GM19324 (cell line): ENCODE measurements at regions not wholly inside any gene's neighbourhood (a gene's known extent, or its start where the extent isn't known, plus 50 kb on each side); places are given as distances from the start of the nearest gene placed in this dataset.
"Not testable (repeated sequence)": the region's sequence is repeated elsewhere in the genome, so short reads cannot be mapped to it uniquely, and the experiment has no call there.

Source experiments
- ATAC-seq: cut with Tn5 transposase; IDR thresholded peaks from one replicate; pipeline ENCODE4 v1.9.1; 2021; ENCODE audit warnings: mild to moderate bottlenecking, moderate library complexity; ENCODE audit not compliant: unreplicated experiment, low FRiP score

DNA sequence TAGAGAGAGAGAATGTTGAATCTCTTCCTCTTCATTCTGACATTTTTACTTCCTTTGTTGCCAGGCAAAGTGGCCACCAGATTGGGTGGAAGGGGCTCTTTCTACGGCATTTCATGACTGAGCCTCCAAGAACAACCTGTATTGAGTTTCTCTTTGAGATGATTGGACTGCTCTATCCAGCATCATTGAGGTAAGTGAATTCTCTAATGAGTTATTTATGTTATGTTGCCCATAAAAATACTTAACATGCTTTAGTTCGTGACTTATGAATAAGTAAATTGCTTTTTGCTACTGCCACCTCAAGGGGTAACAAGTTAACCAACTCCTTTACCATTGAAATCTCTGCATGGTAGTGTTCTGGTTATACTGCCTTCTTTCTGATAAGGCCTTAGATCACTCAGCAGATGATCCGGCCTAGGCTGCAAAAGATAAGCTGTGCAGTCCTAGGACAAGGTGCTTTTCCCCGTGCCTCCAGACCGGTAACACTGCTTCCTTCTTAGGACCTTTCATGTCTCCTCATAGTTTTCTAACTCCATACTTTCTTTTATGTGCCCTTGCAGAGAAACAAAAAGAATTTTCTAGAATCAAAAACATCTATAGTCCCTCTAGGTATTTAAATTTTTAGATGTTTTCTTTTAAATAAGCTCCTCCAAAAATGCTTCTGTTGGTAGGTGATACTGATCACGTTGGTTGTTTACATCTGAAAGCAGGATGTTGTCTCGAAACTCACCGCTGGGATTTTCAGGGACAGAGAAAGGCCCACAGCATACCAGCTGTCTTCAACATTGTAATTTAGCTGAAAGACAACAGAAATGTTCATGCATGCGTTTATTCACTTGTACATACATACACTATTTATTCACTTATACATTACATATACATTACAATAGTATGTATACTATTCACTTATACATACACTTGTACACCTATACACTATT, 157.1 kb upstream of the RBPJ start:
- no peak for ATAC-seq

DNA sequence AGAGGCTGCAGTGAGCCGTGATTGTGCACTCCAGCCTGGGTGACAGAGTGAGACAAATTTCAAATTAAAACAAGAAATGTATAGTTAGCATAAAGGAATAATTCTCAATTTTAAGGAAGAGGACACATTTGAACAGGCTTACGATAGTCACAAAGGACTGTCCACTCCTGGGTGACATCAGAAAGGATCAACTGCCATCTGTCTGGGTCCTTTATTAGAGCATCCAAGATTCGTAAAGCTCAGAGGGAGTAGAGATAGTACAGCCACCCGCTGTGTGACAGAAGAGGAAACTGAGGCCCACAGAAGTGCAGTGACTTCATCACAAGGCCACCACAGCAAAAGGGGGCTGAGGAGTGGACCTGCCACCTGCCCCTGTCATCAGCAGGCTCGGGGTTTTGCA, 149.3 kb upstream of the RBPJ start:
- no peak for ATAC-seq

- ATAC-seq: no peak
Measured at GRCh38 chr4:26171941-26172340, 148.9 kb upstream of the RBPJ start.

- no peak for ATAC-seq
Measured at GRCh38 chr4:26173619-26174018, 147.2 kb upstream of the RBPJ start.

GRCh38 chr4:26174027-26174426, 146.8 kb upstream of the RBPJ start:
- no peak for ATAC-seq

DNA sequence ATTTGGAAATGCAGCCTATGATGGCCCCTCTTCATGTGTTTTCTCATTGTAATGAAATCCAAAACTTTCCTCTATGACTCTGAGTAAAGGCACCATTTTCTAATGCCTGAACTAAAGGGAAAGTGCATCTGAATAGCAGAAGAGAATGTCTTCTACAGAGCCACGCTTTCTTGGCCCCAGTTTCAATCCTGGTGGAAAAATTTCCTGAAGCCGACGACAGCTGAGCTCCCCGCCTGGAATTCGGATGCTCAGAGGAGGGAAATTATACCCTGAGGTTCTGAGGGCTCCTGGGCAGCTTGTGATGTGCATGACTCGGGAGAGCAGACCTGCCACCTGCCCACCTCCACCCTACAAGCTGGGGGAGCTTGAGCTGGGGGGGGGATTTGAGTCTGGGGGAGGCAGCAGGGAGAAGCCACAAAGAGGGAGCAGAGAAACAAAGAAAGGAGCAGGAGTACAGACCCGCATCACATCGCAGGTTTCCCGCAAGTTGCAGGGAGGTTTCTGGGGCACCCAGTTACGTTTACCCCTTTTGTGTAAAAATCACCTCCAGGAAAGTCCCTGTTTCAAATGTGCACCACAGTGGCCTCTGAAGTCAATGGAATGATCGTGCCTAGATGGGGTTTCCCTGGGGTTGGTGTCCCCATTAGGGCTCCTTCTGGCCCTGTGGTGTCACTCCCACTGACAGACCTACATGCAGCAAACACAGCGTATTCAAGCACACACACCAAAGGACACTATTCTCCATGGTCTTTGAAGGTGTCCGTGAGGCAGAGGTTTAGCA, 145.6 kb upstream of the RBPJ start:
- ATAC-seq: no peak

DNA sequence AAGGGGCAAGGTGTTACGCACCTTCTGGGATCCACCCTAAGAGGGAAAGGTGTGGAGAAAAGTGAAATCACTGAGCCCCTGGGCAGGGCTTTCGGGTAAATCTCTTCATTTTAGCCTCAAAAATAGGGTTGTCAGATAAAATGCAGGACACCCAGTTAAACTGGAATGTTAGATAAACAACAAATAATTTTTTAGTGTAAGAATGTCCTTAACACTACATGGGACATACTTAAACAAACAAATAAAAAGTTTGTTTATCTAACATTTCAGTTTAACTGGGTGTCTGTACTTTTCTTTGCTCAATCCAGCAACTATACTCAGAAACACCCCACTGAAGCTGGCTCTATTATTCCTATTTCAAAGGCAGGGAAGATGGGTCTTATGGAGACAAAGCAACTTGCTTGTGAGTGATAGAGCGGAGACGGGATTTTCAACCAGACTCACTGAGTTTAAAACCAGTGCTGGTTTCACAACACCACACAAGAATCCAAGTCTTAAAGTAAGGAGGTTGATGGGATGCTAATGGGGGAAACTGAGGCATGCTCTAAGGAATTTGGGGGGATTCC, 144.8 kb upstream of the RBPJ start:
- ATAC-seq: no peak

GRCh38 chr4:26176598-26177149, 144.1 kb upstream of the RBPJ start:
- no peak for ATAC-seq

DNA sequence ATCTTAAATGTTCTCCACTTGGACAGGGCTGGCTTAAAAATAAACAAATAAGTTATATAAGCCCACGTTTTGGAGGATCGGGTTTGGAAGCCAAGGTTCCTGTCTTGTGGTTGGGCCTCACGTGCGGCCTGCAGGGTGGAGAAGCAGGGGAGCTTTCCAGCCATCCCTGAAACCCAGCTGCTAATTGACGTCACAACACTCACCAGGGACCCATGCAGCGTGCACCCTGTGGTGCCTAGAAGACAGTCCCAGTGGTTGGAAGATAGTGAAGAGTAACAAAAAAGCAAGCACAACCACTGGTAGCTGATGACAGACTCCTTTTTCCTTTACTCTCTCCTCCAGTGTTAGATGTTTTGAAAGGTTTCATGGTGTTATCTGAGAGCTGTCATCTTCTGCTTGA, 142.0 kb upstream of the RBPJ start:
- no peak for ATAC-seq

- ATAC-seq: peak; percentile 51
Measured at GRCh38 chr4:26179316-26179760, 141.5 kb upstream of the RBPJ start.

- ATAC-seq: no peak
Measured at GRCh38 chr4:26181616-26182015, 139.2 kb upstream of the RBPJ start.

DNA sequence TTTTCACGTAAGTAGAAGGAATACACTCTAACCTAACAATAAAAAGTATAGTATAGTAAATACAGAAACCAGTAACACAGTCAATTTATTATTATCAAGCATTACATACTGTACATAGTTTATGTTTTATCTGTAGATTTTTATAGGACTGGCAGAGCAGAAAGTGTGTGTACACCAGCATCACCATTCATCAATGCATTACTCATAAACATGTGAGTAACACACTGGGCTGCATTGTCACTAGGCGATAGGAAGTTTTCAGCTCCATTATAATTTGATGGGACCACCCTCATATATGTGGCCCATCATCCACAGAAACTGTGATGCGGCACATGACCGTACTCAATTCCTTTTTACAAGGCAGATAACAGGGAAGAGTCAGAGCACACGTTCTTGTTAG, 137.8 kb upstream of the RBPJ start:
- no peak for ATAC-seq

DNA sequence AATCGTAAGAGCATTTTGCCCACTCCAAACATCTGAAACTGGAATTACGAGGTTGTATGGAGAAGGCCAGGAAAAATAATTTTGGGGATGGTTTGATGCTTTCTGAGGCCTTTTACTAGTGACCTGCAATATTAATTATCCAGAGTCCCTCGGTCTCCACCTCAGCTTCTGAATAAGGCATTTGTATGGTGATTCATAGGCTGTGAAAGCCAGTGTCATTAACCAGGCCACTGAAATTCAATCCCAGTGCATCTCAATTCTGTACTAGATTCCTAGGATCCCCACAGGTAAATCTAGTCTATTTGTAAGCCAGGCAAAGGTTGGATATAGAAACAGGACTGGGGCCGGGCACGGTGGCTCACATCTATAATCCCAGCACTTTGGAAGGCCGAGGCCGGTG, 135.4 kb upstream of the RBPJ start:
- ATAC-seq: no peak

DNA sequence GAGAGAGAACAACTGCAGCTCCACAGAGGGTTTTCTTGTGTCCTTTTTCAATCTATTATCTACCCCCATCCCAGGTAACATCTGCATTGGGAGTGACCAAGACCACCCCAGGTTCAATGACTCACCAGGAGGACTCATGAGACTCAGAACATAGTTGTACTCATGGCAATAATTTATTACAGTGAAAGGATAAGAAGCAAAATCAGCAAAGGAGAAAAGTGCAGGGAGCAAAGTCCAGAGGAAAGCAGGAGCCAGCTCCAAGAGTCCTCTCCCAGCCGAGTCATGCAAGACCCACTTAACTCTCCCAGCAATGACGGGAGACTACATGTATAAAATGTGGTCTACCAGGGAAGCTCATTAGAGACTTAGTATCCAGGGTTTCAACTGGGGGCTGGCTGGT, 129.5 kb upstream of the RBPJ start:
- no peak for ATAC-seq

DNA sequence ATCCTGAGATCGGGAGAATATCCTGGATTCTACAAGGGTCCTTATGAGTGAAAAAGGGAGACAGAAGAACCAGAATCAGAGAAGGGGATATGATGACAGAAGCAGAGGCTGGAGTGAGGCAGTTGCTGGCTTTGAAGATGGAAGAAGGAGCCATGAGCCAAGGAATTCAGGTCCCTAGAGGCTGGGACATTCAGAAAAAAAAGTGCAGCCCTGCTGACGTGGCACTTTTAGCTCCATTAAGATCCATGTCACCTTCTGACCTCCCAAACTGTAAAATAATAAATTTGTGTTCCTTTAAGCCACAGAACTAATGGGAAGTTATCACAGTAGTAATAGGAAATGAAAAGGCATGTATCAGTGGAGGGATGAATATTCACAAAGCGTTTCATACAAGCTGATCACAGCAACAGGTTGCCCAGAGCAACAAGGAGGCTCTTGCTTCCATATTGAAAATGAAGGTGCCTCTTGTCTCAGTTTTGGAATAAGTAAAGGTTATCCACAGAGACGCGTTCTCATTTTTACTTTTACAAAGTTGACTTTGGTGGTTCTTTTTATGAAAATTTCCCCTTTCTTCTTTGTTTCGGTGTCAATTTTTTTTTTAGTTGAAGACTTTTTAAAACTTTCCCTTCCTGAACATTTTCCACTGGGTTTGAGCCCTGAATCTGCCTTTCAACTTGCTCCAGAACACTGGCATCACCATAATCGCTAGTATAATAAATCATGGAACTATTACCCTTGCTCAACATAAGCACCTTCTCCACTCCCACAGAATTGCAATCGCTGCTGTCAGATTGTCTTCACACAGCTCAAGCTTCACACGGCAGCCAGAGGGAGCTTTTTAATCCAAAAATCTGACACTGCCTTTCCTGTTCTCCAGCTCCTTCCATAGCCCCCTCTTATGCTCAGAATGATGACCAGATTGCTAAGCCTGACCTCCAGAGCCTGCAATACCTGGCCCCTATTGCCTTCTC, 127.6 kb upstream of the RBPJ start:
- ATAC-seq: no peak

- ATAC-seq: no peak
Measured at GRCh38 chr4:26194764-26195163, 126.0 kb upstream of the RBPJ start.

- ATAC-seq: no peak
Measured at GRCh38 chr4:26196567-26196966, 124.2 kb upstream of the RBPJ start.

DNA sequence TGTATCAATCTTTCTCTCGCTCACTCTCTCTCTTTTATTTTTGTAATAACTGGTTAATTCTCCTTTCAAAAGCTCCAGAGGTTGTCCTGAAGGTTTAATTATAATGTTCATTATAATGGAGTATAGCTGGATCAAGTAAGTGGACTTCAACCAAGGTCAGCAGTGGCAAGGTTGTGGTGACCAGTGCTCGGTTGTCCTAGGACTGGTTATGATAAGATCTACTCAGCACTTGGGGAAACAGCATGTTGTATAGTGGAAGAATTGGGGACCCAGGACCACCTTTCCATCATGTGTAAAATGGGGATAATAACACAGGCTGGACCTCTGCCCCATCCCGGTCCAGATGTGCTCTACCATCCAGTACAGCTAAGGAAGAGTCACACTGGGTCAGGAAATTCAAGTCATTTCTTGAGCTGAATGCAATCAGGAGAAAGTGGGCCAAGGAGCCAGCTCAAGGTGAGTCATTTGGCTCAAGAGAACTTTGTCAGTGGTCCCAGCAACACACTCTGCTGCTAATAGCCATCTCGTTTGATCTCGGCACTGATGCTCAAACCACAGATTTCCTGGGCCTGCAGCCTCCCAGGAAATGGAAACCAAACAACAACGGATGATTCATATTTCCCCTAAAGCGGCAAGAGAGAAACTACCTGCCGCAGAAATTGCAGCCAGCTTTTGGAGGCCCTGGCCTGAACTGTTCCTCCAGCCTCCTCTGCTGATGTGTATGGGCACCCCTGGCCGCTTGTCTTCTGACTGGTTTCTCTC, 123.6 kb upstream of the RBPJ start:
- ATAC-seq: peak; percentile 67

DNA sequence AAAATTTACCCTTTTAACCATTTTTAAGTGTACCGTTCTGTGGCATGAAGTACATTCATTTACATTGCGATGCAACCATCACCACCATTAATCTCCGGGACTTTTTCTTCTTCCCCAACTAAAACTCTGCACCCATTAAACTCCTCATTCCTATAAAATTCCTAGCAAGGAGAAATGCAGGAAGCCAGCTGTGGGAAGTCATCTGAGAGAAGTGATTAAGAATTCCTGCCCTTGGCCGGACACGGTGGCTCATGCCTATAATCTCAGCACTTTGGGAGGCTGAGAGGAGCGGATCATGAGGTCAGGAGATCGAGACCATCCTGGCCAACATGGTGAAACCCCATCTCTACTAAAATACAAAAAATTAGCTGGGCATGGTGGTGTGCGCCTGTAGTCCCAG, 121.9 kb upstream of the RBPJ start:
- ATAC-seq: not testable (repeated sequence)
